Neuronal stem cell (in vitro differentiated cells): ENCODE measurements at regions not wholly inside any gene's neighbourhood (a gene's known extent, or its start where the extent isn't known, plus 50 kb on each side); places are given as distances from the start of the nearest gene placed in this dataset.

ENCODE experiments used
- DNase-seq: peaks from one replicate; pipeline ENCODE4 v3.0.0-alpha.2; 2013; ENCODE audit warnings: low spot score
- H2AFZ ChIP-seq: one replicate; pipeline ENCODE4 v1.6.1; 2013; ENCODE audit warnings: mild to moderate bottlenecking, low read length, inconsistent platforms
- H2AK5ac ChIP-seq: 2 replicates; pipeline ENCODE4 v1.6.1; 2013; ENCODE audit warnings: low read depth, mild to moderate bottlenecking, inconsistent platforms, low read length, moderate library complexity, mixed read lengths
- H2BK120ac ChIP-seq: 2 replicates; pipeline ENCODE4 v1.6.1; 2013; ENCODE audit warnings: low read depth, mild to moderate bottlenecking, inconsistent platforms, low read length, moderate library complexity, mixed read lengths
- H2BK12ac ChIP-seq: one replicate; pipeline ENCODE4 v1.6.1; 2013; ENCODE audit warnings: low read length, inconsistent platforms
- H2BK15ac ChIP-seq: 2 replicates; pipeline ENCODE4 v1.6.1; 2013; ENCODE audit warnings: mild to moderate bottlenecking, low read length, inconsistent platforms, mixed read lengths
- H2BK5ac ChIP-seq: one replicate; pipeline ENCODE4 v1.6.1; 2013; ENCODE audit warnings: inconsistent platforms, mild to moderate bottlenecking, low read length, moderate library complexity
- H3K14ac ChIP-seq: one replicate; pipeline ENCODE4 v1.6.1; 2013; ENCODE audit warnings: low read length, inconsistent platforms
- H3K18ac ChIP-seq: 2 replicates; pipeline ENCODE4 v1.6.1; 2013; ENCODE audit warnings: low read length, inconsistent platforms
- H3K23ac ChIP-seq: 2 replicates; pipeline ENCODE4 v1.6.1; 2013; ENCODE audit warnings: low read depth, mild to moderate bottlenecking, mixed read lengths, low read length, inconsistent platforms; ENCODE audit not compliant: poor library complexity
- H3K27ac ChIP-seq: replicated peaks from 3 replicates; pipeline ENCODE4 v1.5.1; 2013; ENCODE audit warnings: low read length, inconsistent platforms
- H3K27me3 ChIP-seq, 3 experiments: 2 replicates each; pipeline ENCODE4 v1.6.1; 2013; ENCODE audit warnings: low read length in 3 of 3, mild to moderate bottlenecking in 2 of 3, inconsistent platforms in 1 of 3, low read depth in 1 of 3, mixed read lengths in 1 of 3, moderate library complexity in 1 of 3; ENCODE audit not compliant: control insufficient read depth in 3 of 3, insufficient read depth in 3 of 3
- H3K36me3 ChIP-seq, 2 donors: replicated peaks in 1 of 2; 2 replicates each; pipeline ENCODE4 v1.6.1; 2013; ENCODE audit warnings: low read length in 2 of 2; ENCODE audit not compliant: control insufficient read depth in 2 of 2, insufficient read depth in 2 of 2
- H3K4ac ChIP-seq: 2 replicates; pipeline ENCODE4 v1.6.1; 2013; ENCODE audit warnings: inconsistent platforms, mild to moderate bottlenecking, low read length, moderate library complexity
- H3K4me1 ChIP-seq, 2 donors: 1 replicate in 1 of 2; 2 replicates in 1 of 2; pipeline ENCODE4 v1.6.1; 2013; ENCODE audit warnings: low read length in 2 of 2, low read depth in 1 of 2; ENCODE audit not compliant: control insufficient read depth in 2 of 2, insufficient read depth in 1 of 2
- H3K4me2 ChIP-seq: one replicate; pipeline ENCODE4 v1.6.1; 2013; ENCODE audit warnings: mild to moderate bottlenecking, low read length, inconsistent platforms; ENCODE audit not compliant: insufficient read depth, poor library complexity, severe bottlenecking
- H3K4me3 ChIP-seq, 2 donors: 2 replicates each; pipeline ENCODE4 v1.5.1; 2013; ENCODE audit warnings: low read length in 2 of 2, mild to moderate bottlenecking in 2 of 2, inconsistent platforms in 1 of 2, moderate library complexity in 1 of 2
- H3K79me1 ChIP-seq: one replicate; pipeline ENCODE4 v1.6.1; 2013; ENCODE audit warnings: low read depth, mild to moderate bottlenecking, inconsistent platforms, low read length, moderate library complexity
- H3K9ac ChIP-seq: one replicate; pipeline ENCODE4 v1.6.1; 2013; ENCODE audit warnings: mild to moderate bottlenecking, low read depth, low read length, inconsistent platforms; ENCODE audit not compliant: poor library complexity
- H3K9me3 ChIP-seq, 2 donors: replicated peaks in 1 of 2; 2 replicates each; pipeline versions ENCODE3 to v1.6.1; 2013; ENCODE audit warnings: low read length in 2 of 2, mild to moderate bottlenecking in 2 of 2, inconsistent platforms in 1 of 2, low read depth in 1 of 2, mixed read lengths in 1 of 2, moderate library complexity in 1 of 2; ENCODE audit not compliant: control insufficient read depth in 2 of 2, insufficient read depth in 1 of 2
- H4K8ac ChIP-seq: one replicate; pipeline ENCODE4 v1.6.1; 2013; ENCODE audit warnings: low read depth, mild to moderate bottlenecking, inconsistent platforms, low read length, moderate library complexity
- H4K91ac ChIP-seq: one replicate; pipeline ENCODE4 v1.6.1; 2013; ENCODE audit warnings: low read length, low read depth, mild to moderate bottlenecking, inconsistent platforms; ENCODE audit not compliant: poor library complexity
- WGBS, 2 donors: extraction: QIAGEN DNeasy Blood & Tissue Kit; methylation state at CpG; one replicate each; pipeline ENCODE4 v1.1.7; 2013; ENCODE audit warnings: missing lambda C conversion rate in 2 of 2, mixed read lengths in 1 of 2; ENCODE audit not compliant: insufficient read length in 2 of 2, insufficient replicate concordance in 1 of 2; ENCODE audit errors: extremely low coverage in 2 of 2; 5-methylcytosine and 5-hydroxymethylcytosine counted together

DNA sequence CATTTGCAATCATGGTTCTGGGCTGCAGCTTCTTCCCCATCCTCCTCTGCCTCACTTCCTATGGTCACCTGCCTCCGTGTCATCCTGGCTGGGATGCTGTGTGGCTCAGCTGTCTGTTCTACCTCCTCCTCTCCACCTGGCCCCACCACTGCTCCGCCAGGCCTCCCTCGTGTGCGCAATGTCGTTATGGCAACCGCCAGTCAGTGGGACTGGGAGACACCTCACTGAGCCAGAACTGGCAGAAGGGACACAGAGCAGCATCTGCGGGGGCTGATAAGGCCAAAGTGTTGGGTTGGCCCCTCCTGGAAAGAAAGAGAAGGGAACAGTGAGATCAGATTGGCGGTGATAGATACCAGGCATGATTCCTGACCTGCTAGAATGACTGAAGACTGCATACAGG is 527.5 kb downstream of the INHBA start:
- Histone ChIP-seq H4K8ac (peak overlapping the region; percentile 65), H2BK5ac (no peak overlapping the region), H3K9me3 (no peaks in the 10 kb centered on the region), H2BK12ac (peak overlapping the region; percentile 90), H3K9ac (peak overlapping the region; percentile 21), H3K4me3 (no peak overlapping the region), H3K36me3 (no peaks in the 10 kb centered on the region), H3K4ac (no peak overlapping the region), H2AFZ (no peak overlapping the region), H2BK120ac (no peak overlapping the region), H3K27ac (no peak overlapping the region), H4K91ac (no peak overlapping the region), H3K14ac (peak overlapping the region; percentile 71), H3K4me2 (no peak overlapping the region), H3K18ac (peak overlapping the region; percentile 87), H3K4me1 (peaks cover 0 to 2% of the 10 kb centered on the region in 2 donors), H3K79me1 (peaks cover 2% of the 10 kb centered on the region), H2BK15ac (peak overlapping the region; percentile 64), H3K23ac (no peak overlapping the region), H3K27me3 (no peaks in the 10 kb centered on the region), H2AK5ac (peak overlapping the region; percentile 43)
- no CpG with 5 or more reads among the region's 8 CpGs for WGBS, 2 donors
- no peak for DNase-seq

DNA sequence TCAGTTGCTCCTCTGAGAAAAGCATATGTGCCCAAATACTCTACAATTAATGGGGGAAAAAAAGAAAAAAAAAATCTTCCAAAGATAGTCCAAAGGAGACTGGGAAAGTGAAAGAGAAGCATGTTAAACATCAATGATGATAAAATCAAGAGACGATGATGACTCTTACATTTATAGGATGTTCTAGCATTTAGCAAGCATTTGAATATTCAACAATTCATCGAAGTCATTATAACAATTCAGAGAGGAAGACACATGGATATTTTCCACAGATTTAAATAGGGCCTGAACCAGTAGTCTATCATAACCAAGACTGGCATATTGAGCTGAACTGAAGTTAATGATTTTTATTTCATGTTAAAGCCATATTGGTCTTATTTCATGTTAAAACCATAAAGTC is 528.4 kb downstream of the INHBA start:
- H3K4me3 ChIP-seq, result no peak overlapping the region
- no peaks in the 10 kb centered on the region for H3K9me3 ChIP-seq
- H3K14ac ChIP-seq, result no peak overlapping the region
- no peak overlapping the region for H3K4ac ChIP-seq
- H3K79me1 ChIP-seq, result peaks cover 2% of the 10 kb centered on the region
- no peak for DNase-seq
- no peak overlapping the region for H4K91ac ChIP-seq
- H3K23ac ChIP-seq, result no peak overlapping the region
- H3K18ac ChIP-seq, result no peak overlapping the region
- H4K8ac ChIP-seq, result no peak overlapping the region
- H3K9ac ChIP-seq, result no peak overlapping the region
- no peaks in the 10 kb centered on the region for H3K36me3 ChIP-seq
- H2AK5ac ChIP-seq, result no peak overlapping the region
- H2BK15ac ChIP-seq, result no peak overlapping the region
- no CpG with 5 or more reads among the region's 2 CpGs for WGBS, 2 donors
- no peak overlapping the region for H3K27ac ChIP-seq
- no peak overlapping the region for H2BK5ac ChIP-seq
- no peak overlapping the region for H2BK120ac ChIP-seq
- H3K4me1 ChIP-seq, result peaks cover 0 to 2% of the 10 kb centered on the region in 2 donors
- no peak overlapping the region for H2AFZ ChIP-seq
- H2BK12ac ChIP-seq, result no peak overlapping the region
- no peaks in the 10 kb centered on the region for H3K27me3 ChIP-seq
- no peak overlapping the region for H3K4me2 ChIP-seq

DNA sequence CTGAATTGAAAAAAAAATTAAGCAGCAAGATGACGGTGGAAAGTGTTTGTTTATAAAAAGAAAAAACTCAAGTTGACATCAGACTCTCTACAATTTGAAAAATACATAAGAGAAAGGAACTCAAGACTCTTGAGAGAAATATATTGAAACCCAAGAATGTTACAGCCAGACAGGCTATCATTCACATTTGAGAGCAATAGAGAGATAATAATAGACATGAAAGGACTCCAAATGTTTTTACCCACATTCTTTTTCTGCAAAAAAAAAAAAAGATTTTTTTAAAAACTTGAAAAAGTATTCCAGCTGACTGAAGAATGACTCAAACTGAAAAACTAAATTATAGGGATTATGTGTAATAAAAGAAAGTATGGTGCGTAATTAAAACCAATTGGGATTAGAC is 532.4 kb downstream of the INHBA start:
- WGBS, 2 donors, result 100% methylated on average over 1 of the region's 2 CpGs; no CpG with 5 or more reads in 1 of the 2 donors

DNA sequence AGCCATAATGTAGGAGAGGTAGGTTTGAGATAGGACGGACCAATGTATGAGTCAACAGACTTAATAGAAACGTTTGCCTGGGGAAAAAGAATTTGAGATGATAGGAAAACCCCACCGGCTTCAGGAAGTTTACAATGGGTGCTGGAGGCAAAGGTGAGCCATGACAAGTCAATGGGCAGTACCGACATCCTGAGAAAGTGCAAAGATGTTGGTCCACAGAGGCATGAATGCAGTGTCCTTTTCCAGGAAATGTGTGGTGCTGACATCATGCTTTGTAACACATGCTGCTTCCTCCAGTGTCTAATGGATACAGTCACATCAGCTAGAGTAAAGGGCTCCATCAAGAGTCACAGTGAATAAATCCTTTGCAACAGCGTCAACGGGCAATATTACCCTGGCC is 533.6 kb downstream of the INHBA start:
- Histone ChIP-seq H3K4me3 (no peak overlapping the region), H3K14ac (no peak overlapping the region), H2BK5ac (no peak overlapping the region), H3K79me1 (no peaks in the 10 kb centered on the region), H2AK5ac (no peak overlapping the region), H3K18ac (no peak overlapping the region), H4K91ac (no peak overlapping the region), H2AFZ (peak overlapping the region; percentile 53), H4K8ac (no peak overlapping the region), H3K9me3 (peaks cover 0 to 6% of the 10 kb centered on the region in 2 donors), H3K27me3 (no peaks in the 10 kb centered on the region), H3K23ac (no peak overlapping the region), H2BK12ac (no peak overlapping the region), H3K4me1 (no peaks in the 10 kb centered on the region), H3K27ac (no peak overlapping the region), H3K4me2 (no peak overlapping the region), H3K36me3 (no peaks in the 10 kb centered on the region), H3K9ac (no peak overlapping the region), H2BK15ac (no peak overlapping the region), H2BK120ac (no peak overlapping the region), H3K4ac (no peak overlapping the region)
- WGBS, 2 donors, result no CpG with 5 or more reads among the region's 6 CpGs
- DNase-seq, result no peak

More for the DNA sequence above, 532.4 kb downstream of the INHBA start:
- H2BK5ac ChIP-seq, result no peak overlapping the region
- H3K4me3 ChIP-seq, result no peak overlapping the region
- no peak overlapping the region for H3K4me2 ChIP-seq
- H4K8ac ChIP-seq, result no peak overlapping the region
- no peak overlapping the region for H2AK5ac ChIP-seq
- no peaks in the 10 kb centered on the region for H3K36me3 ChIP-seq
- no peak for DNase-seq
- H3K14ac ChIP-seq, result no peak overlapping the region
- H2AFZ ChIP-seq, result no peak overlapping the region
- H3K23ac ChIP-seq, result no peak overlapping the region
- peaks cover 0 to under 1% of the 10 kb centered on the region in 2 donors for H3K4me1 ChIP-seq
- H3K18ac ChIP-seq, result no peak overlapping the region
- H2BK15ac ChIP-seq, result no peak overlapping the region
- peaks cover 0 to 6% of the 10 kb centered on the region in 2 donors for H3K9me3 ChIP-seq
- H3K9ac ChIP-seq, result no peak overlapping the region
- H2BK12ac ChIP-seq, result no peak overlapping the region
- peaks cover under 1% of the 10 kb centered on the region for H3K79me1 ChIP-seq
- H3K27ac ChIP-seq, result no peak overlapping the region
- H2BK120ac ChIP-seq, result no peak overlapping the region
- H3K27me3 ChIP-seq, result no peaks in the 10 kb centered on the region
- no peak overlapping the region for H3K4ac ChIP-seq
- no peak overlapping the region for H4K91ac ChIP-seq
